IMR-90 (cell line): ENCODE measurements at regions not wholly inside any gene's neighbourhood (a gene's known extent, or its start where the extent isn't known, plus 50 kb on each side); places are given as distances from the start of the nearest gene placed in this dataset.

Experiments
- ATAC-seq: fragments of 200-7000 bp; cut with Tn5 transposase; 2 replicates; pipeline ENCODE4 v1.9.1; 2020; ENCODE audit warnings: low read depth, mild to moderate bottlenecking, moderate library complexity
- BruUV-seq: library from RNA; stranded (reverse); fragments of 400-500 nt; replicated peaks from 2 replicates; lab custom pipeline; 2021; lab: Mats Ljungman, UMichigan
- CTCF ChIA-PET: fragments of 300-600 bp; formaldehyde crosslinking; extraction: SDS; loops from one replicate; lab custom pipeline; 2021; ENCODE audit warnings: antibody characterized with exemption; lab: Yijun Ruan, JAX
- POLR2A ChIA-PET: fragments of 300-600 bp; sonication (Branson Sonifier 250); formaldehyde crosslinking; loops from one replicate; lab custom pipeline; 2022; ENCODE audit warnings: antibody characterized with exemption; ENCODE audit not compliant: unreplicated experiment; lab: Charles Lee
- DNase-seq: peaks from one replicate; pipeline ENCODE4 v3.0.0; 2013
- H2AFZ ChIP-seq: replicated peaks from 2 replicates; pipeline ENCODE3; 2013; ENCODE audit warnings: low read length, mild to moderate bottlenecking; ENCODE audit not compliant: poor library complexity
- H2AK5ac ChIP-seq: 2 replicates; pipeline ENCODE4 v1.6.1; 2013; ENCODE audit warnings: low read depth, low read length, inconsistent platforms
- H2AK9ac ChIP-seq: replicated peaks from 2 replicates; pipeline ENCODE3; 2013; ENCODE audit warnings: mild to moderate bottlenecking, low read depth, low read length, moderate library complexity; ENCODE audit not compliant: poor library complexity
- H2BK120ac ChIP-seq: 2 replicates; pipeline ENCODE4 v1.6.1; 2013; ENCODE audit warnings: low read depth, low read length, inconsistent platforms
- H2BK15ac ChIP-seq: 3 replicates; pipeline ENCODE4 v1.6.1; 2013; ENCODE audit warnings: low read depth, low read length, inconsistent platforms
- H2BK20ac ChIP-seq: 2 replicates; pipeline ENCODE4 v1.6.1; 2013; ENCODE audit warnings: low read depth, mild to moderate bottlenecking, inconsistent platforms, low read length, moderate library complexity
- H2BK5ac ChIP-seq: 2 replicates; pipeline ENCODE4 v1.6.1; 2013; ENCODE audit warnings: mild to moderate bottlenecking, low read depth, low read length, inconsistent platforms; ENCODE audit not compliant: poor library complexity, severe bottlenecking
- H3K14ac ChIP-seq: replicated peaks from 2 replicates; pipeline ENCODE4 v1.6.1; 2013; ENCODE audit warnings: low read depth, low read length, inconsistent platforms
- H3K18ac ChIP-seq: 2 replicates; pipeline ENCODE4 v1.6.1; 2013; ENCODE audit warnings: low read depth, low read length, control low read depth
- H3K23ac ChIP-seq: 2 replicates; pipeline ENCODE4 v1.6.1; 2013; ENCODE audit warnings: low read depth, low read length, inconsistent platforms
- H3K27ac ChIP-seq: 2 replicates; pipeline ENCODE4 v1.5.1; 2013; ENCODE audit warnings: mild to moderate bottlenecking, control low read depth, low read length; ENCODE audit not compliant: insufficient read depth
- H3K27me3 ChIP-seq: 2 replicates; pipeline ENCODE4 v1.6.1; 2013; ENCODE audit warnings: low read length; ENCODE audit not compliant: control insufficient read depth, insufficient read depth
- H3K36me3 ChIP-seq: 2 replicates; pipeline ENCODE4 v1.6.1; 2013; ENCODE audit warnings: low read length, mixed read lengths; ENCODE audit not compliant: control insufficient read depth, insufficient read depth
- H3K4ac ChIP-seq: 2 replicates; pipeline ENCODE4 v1.6.1; 2013; ENCODE audit warnings: low read depth, low read length, inconsistent platforms
- H3K4me1 ChIP-seq: 2 replicates; pipeline ENCODE4 v1.6.1; 2013; ENCODE audit warnings: low read length, mixed read lengths; ENCODE audit not compliant: control insufficient read depth, insufficient read depth
- H3K4me2 ChIP-seq: 2 replicates; pipeline ENCODE4 v1.6.1; 2013; ENCODE audit warnings: low read depth, mild to moderate bottlenecking, control low read depth, low read length, moderate library complexity
- H3K4me3 ChIP-seq: 2 replicates; pipeline ENCODE4 v1.5.1; 2013; ENCODE audit warnings: low read depth, mild to moderate bottlenecking, control low read depth, low read length, moderate library complexity; ENCODE audit not compliant: insufficient read depth
- H3K56ac ChIP-seq: 2 replicates; pipeline ENCODE4 v1.6.1; 2013; ENCODE audit warnings: low read length, inconsistent platforms; ENCODE audit not compliant: insufficient read depth; ENCODE audit errors: extremely low read depth
- H3K79me1 ChIP-seq, 2 experiments: 2 replicates each; pipeline ENCODE4 v1.6.1; 2013; ENCODE audit warnings: low read length in 2 of 2, inconsistent platforms in 1 of 2, low read depth in 1 of 2
- H3K9ac ChIP-seq: 2 replicates; pipeline ENCODE4 v1.6.1; 2013; ENCODE audit warnings: low read depth, low read length, control low read depth
- H3K9me1 ChIP-seq: 2 replicates; pipeline ENCODE4 v1.6.1; 2013; ENCODE audit warnings: low read length, inconsistent platforms; ENCODE audit not compliant: insufficient read depth
- H3K9me3 ChIP-seq: 2 replicates; pipeline ENCODE4 v1.6.1; 2013; ENCODE audit warnings: low read length; ENCODE audit not compliant: control insufficient read depth, insufficient read depth
- H4K20me1 ChIP-seq: 2 replicates; pipeline ENCODE4 v1.6.1; 2013; ENCODE audit warnings: low read length, inconsistent platforms; ENCODE audit not compliant: insufficient read depth
- H4K5ac ChIP-seq: 2 replicates; pipeline ENCODE4 v1.6.1; 2013; ENCODE audit warnings: mild to moderate bottlenecking, low read depth, low read length, control low read depth
- H4K8ac ChIP-seq, 2 experiments: 2 replicates each; pipeline ENCODE4 v1.6.1; 2013; ENCODE audit warnings: low read depth in 2 of 2, low read length in 2 of 2, control low read depth in 1 of 2, inconsistent platforms in 1 of 2
- H4K91ac ChIP-seq: 2 replicates; pipeline ENCODE4 v1.6.1; 2013; ENCODE audit warnings: low read depth, low read length, inconsistent platforms; ENCODE audit not compliant: insufficient read depth
- BHLHE40 ChIP-seq: fragments of 150-350 bp; IDR thresholded peaks from 2 replicates; pipeline ENCODE4 v1.6.1; 2016; ENCODE audit warnings: mild to moderate bottlenecking, low read depth, low read length
- CEBPB ChIP-seq: IDR thresholded peaks from 2 replicates; pipeline ENCODE4 v1.6.1; 2012; ENCODE audit warnings: low read depth, low read length, improper control_type of control experiment
- CHD1 ChIP-seq: IDR thresholded peaks from 2 replicates; pipeline ENCODE4 v1.6.1; 2012; ENCODE audit warnings: low read depth, low read length, improper control_type of control experiment
- FOS ChIP-seq: fragments of 150-350 bp; IDR thresholded peaks from 2 replicates; pipeline ENCODE4 v1.6.1; 2016; ENCODE audit warnings: low read depth, low read length
- MAFK ChIP-seq: IDR thresholded peaks from 2 replicates; pipeline ENCODE4 v1.6.1; 2012; ENCODE audit warnings: low read depth, low read length, improper control_type of control experiment
- MAZ ChIP-seq: IDR thresholded peaks from 2 replicates; pipeline ENCODE4 v1.6.1; 2012; ENCODE audit warnings: low read depth, mild to moderate bottlenecking, low read length, improper control_type of control experiment, moderate library complexity, borderline replicate concordance
- MXI1 ChIP-seq: IDR thresholded peaks from 2 replicates; pipeline ENCODE4 v1.6.1; 2012; ENCODE audit warnings: low read depth, mild to moderate bottlenecking, low read length, moderate library complexity, borderline replicate concordance
- NFE2L2 ChIP-seq: fragments of 150-350 bp; IDR thresholded peaks from 2 replicates; pipeline ENCODE4 v1.6.1; 2016; ENCODE audit warnings: low read depth, mild to moderate bottlenecking, low read length
- POLR2A ChIP-seq: IDR thresholded peaks from 2 replicates; pipeline ENCODE4 v1.6.1; 2012; ENCODE audit warnings: mild to moderate bottlenecking, low read depth, low read length
- RAD21 ChIP-seq: IDR thresholded peaks from 2 replicates; pipeline ENCODE4 v1.6.1; 2012; ENCODE audit warnings: low read length, improper control_type of control experiment
- RCOR1 ChIP-seq: IDR thresholded peaks from 2 replicates; pipeline ENCODE4 v1.6.1; 2012; ENCODE audit warnings: mild to moderate bottlenecking, low read length, improper control_type of control experiment; ENCODE audit not compliant: insufficient replicate concordance
- WGBS, 2 experiments: methylation state at CpG; one replicate each; pipeline versions ENCODE4 v1.1.5 to v1.1.7; 2013; ENCODE audit warnings: missing lambda C conversion rate in 2 of 2; ENCODE audit not compliant: insufficient read length in 1 of 2; ENCODE audit errors: extremely low coverage in 2 of 2; 5-methylcytosine and 5-hydroxymethylcytosine counted together
- dilution Hi-C: fragments of 300-500 bp; cut with HindIII; formaldehyde crosslinking; loops from one replicate; pipeline ENCODE4 v1.14.3; 2018; ENCODE audit warnings: low sequenced_read_pairs; ENCODE audit not compliant: unreplicated experiment
- in situ Hi-C: fragments of 300-500 bp; cut with MboI; formaldehyde crosslinking; loops from 3 replicates; pipeline ENCODE4 v1.14.3; 2019; ENCODE audit warnings: low sequenced_read_pairs, inconsistent platforms, mixed read lengths
- intact Hi-C: fragments of 100-400 bp; cut with micrococcal nuclease; formaldehyde crosslinking; loops from 2 replicates; pipeline ENCODE4 v1.10.0; 2022
- TF ChIP-seq, protein P1 (sequence below): fragments of 150-350 bp; IDR thresholded peaks from 2 replicates; pipeline ENCODE4 v1.6.1; 2017; ENCODE audit warnings: mild to moderate bottlenecking, antibody characterized with exemption, low read length, low read depth
- TF ChIP-seq, protein P2 (sequence below): conservative IDR thresholded peaks from 2 replicates; pipeline ENCODE4 v1.5.1; 2012; ENCODE audit warnings: mild to moderate bottlenecking, low read depth, low read length, improper control_type of control experiment
- TF ChIP-seq, protein P3 (sequence below): fragments of 150-350 bp; IDR thresholded peaks from 2 replicates; pipeline ENCODE4 v1.6.1; 2016; ENCODE audit warnings: low read depth, mild to moderate bottlenecking, low read length, moderate library complexity, borderline replicate concordance

DNA sequence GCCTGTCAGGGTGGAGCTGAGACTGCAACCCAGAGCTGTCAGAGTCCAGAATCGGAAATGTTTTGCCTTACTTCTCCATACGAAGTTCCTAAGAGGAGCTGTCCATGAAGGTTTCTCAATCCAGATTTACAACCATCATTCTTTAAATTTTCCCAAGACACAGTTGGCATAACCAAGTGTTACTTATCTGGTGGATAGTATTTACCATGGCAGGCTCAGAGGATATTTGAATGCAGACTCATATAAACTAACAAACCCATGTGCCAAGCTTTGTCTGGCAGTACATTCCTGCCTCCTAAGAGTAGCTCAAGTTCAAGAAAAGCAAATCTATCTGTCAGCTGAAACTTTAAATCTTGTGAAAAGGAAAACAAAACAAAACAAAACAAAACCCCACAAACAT lies 267.9 kb downstream of the ZNF326 start:
- H3K9me1 ChIP-seq: no peaks in the 10 kb centered on the region
- H3K4ac ChIP-seq: no peak overlapping the region
- H2BK5ac ChIP-seq: no peak overlapping the region
- no peak overlapping the region for H4K91ac ChIP-seq
- no peak overlapping the region for H3K14ac ChIP-seq
- no peak overlapping the region for H3K23ac ChIP-seq
- H3K79me1 ChIP-seq: no peaks in the 10 kb centered on the region
- no peak overlapping the region for H2AFZ ChIP-seq
- H4K5ac ChIP-seq: no peak overlapping the region
- H3K9me3 ChIP-seq: no peaks in the 10 kb centered on the region
- POLR2A ChIA-PET: no interaction called here
- H2BK15ac ChIP-seq: no peak overlapping the region
- intact Hi-C loops: no loop called here
- H2AK5ac ChIP-seq: no peak overlapping the region
- no peak overlapping the region for H2BK120ac ChIP-seq
- in situ Hi-C loops: no loop called here
- H3K27ac ChIP-seq: no peak overlapping the region
- no TSS peak for BruUV-seq
- H3K4me1 ChIP-seq: no peaks in the 10 kb centered on the region
- H3K27me3 ChIP-seq: no peaks in the 10 kb centered on the region
- H4K8ac ChIP-seq: no peak overlapping the region
- DNase-seq (no peak), ATAC-seq (no peak)
- no CpG with 5 or more reads among the region's 2 CpGs for WGBS, 2 experiments
- no peaks in the 10 kb centered on the region for H3K36me3 ChIP-seq
- TF ChIP-seq, protein P1, sequence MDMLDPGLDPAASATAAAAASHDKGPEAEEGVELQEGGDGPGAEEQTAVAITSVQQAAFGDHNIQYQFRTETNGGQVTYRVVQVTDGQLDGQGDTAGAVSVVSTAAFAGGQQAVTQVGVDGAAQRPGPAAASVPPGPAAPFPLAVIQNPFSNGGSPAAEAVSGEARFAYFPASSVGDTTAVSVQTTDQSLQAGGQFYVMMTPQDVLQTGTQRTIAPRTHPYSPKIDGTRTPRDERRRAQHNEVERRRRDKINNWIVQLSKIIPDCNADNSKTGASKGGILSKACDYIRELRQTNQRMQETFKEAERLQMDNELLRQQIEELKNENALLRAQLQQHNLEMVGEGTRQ: no peak
- TF ChIP-seq CHD1 (no peak), FOS (no peak), POLR2A (no peak), CEBPB (no peak), RCOR1 (no peak), MAZ (no peak), MAFK (no peak), MXI1 (no peak), BHLHE40 (no peak), RAD21 (no peak), NFE2L2 (no peak)
- TF ChIP-seq, protein P2, sequence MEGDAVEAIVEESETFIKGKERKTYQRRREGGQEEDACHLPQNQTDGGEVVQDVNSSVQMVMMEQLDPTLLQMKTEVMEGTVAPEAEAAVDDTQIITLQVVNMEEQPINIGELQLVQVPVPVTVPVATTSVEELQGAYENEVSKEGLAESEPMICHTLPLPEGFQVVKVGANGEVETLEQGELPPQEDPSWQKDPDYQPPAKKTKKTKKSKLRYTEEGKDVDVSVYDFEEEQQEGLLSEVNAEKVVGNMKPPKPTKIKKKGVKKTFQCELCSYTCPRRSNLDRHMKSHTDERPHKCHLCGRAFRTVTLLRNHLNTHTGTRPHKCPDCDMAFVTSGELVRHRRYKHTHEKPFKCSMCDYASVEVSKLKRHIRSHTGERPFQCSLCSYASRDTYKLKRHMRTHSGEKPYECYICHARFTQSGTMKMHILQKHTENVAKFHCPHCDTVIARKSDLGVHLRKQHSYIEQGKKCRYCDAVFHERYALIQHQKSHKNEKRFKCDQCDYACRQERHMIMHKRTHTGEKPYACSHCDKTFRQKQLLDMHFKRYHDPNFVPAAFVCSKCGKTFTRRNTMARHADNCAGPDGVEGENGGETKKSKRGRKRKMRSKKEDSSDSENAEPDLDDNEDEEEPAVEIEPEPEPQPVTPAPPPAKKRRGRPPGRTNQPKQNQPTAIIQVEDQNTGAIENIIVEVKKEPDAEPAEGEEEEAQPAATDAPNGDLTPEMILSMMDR: no peak
- TF ChIP-seq, protein P3, sequence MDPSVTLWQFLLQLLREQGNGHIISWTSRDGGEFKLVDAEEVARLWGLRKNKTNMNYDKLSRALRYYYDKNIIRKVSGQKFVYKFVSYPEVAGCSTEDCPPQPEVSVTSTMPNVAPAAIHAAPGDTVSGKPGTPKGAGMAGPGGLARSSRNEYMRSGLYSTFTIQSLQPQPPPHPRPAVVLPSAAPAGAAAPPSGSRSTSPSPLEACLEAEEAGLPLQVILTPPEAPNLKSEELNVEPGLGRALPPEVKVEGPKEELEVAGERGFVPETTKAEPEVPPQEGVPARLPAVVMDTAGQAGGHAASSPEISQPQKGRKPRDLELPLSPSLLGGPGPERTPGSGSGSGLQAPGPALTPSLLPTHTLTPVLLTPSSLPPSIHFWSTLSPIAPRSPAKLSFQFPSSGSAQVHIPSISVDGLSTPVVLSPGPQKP: no peak
- no peaks in the 10 kb centered on the region for H4K20me1 ChIP-seq
- H3K18ac ChIP-seq: no peak overlapping the region
- no peak overlapping the region for H3K56ac ChIP-seq
- H3K4me3 ChIP-seq: no peak overlapping the region
- no peak overlapping the region for H3K4me2 ChIP-seq
- H2AK9ac ChIP-seq: no peak overlapping the region
- CTCF ChIA-PET: no interaction called here
- no peak overlapping the region for H2BK20ac ChIP-seq
- dilution Hi-C loops: no loop called here
- no peak overlapping the region for H3K9ac ChIP-seq
